ENCODE measurements at regions not wholly inside any gene's neighbourhood (a gene's known extent, or its start where the extent isn't known, plus 50 kb on each side); places are given as distances from the start of the nearest gene placed in this dataset.

GRCh38 chr2:16034975-16035746 lies 94.8 kb downstream of the MYCN start:
- TF ChIP-seq CTCF (IDR thresholded peaks at IDR 0.05; ENCODE audit: low read depth, low read length) = no peak
- Histone ChIP-seq H3K27ac (peak overlapping the region; percentile 90), H3K36me3 (no peaks in the 10 kb centered on the region), H3K9me3 (ENCODE audit: severe bottlenecking) (no peaks in the 10 kb centered on the region), H3K27me3 (ENCODE audit: insufficient read depth, low read depth, severe bottlenecking) (no peaks in the 10 kb centered on the region), H3K4me3 (ENCODE audit: low read depth, low read length) (no peak overlapping the region)
- DNase-seq = no peak

GRCh38 chr2:16034151-16034974 lies 94.0 kb downstream of the MYCN start:
- peak; percentile 88 for DNase-seq
- Histone ChIP-seq H3K27ac (peak overlapping the region; percentile 90), H3K9me3 (ENCODE audit: severe bottlenecking) (no peaks in the 10 kb centered on the region), H3K4me3 (ENCODE audit: low read depth, low read length) (no peak overlapping the region), H3K36me3 (no peaks in the 10 kb centered on the region), H3K27me3 (ENCODE audit: insufficient read depth, low read depth, severe bottlenecking) (no peaks in the 10 kb centered on the region)
- peak; percentile 85 for TF ChIP-seq CTCF (IDR thresholded peaks at IDR 0.05; ENCODE audit: low read depth, low read length)

GRCh38 chr2:16033032-16033293 lies 92.6 kb downstream of the MYCN start:
- Histone ChIP-seq H3K27ac (no peak overlapping the region), H3K36me3 (no peaks in the 10 kb centered on the region), H3K9me3 (ENCODE audit: severe bottlenecking) (no peaks in the 10 kb centered on the region), H3K27me3 (ENCODE audit: insufficient read depth, low read depth, severe bottlenecking) (no peaks in the 10 kb centered on the region), H3K4me3 (ENCODE audit: low read depth, low read length) (no peak overlapping the region)
- DNase-seq = no peak
- TF ChIP-seq CTCF (IDR thresholded peaks at IDR 0.05; ENCODE audit: low read depth, low read length) = no peak

- Histone ChIP-seq H3K27ac (no peak overlapping the region), H3K36me3 (no peaks in the 10 kb centered on the region), H3K27me3 (ENCODE audit: insufficient read depth, low read depth, severe bottlenecking) (no peaks in the 10 kb centered on the region), H3K4me3 (ENCODE audit: low read depth, low read length) (no peak overlapping the region), H3K9me3 (ENCODE audit: severe bottlenecking) (no peaks in the 10 kb centered on the region)
- no peak for TF ChIP-seq CTCF (IDR thresholded peaks at IDR 0.05; ENCODE audit: low read depth, low read length)
- DNase-seq = no peak
Observed at GRCh38 chr2:16032282-16033031, 92.1 kb downstream of the MYCN start.

- Histone ChIP-seq H3K36me3 (no peaks in the 10 kb centered on the region), H3K4me3 (ENCODE audit: low read depth, low read length) (no peak overlapping the region), H3K27ac (no peak overlapping the region), H3K9me3 (ENCODE audit: severe bottlenecking) (no peaks in the 10 kb centered on the region), H3K27me3 (ENCODE audit: insufficient read depth, low read depth, severe bottlenecking) (no peaks in the 10 kb centered on the region)
- TF ChIP-seq CTCF (IDR thresholded peaks at IDR 0.05; ENCODE audit: low read depth, low read length) = no peak
- no peak for DNase-seq
Observed at GRCh38 chr2:16031848-16032159, 91.5 kb downstream of the MYCN start.

Measured in WERI-Rb-1 (cell line).